GM12865 (cell line): ENCODE measurements at regions not wholly inside any gene's neighbourhood (a gene's known extent, or its start where the extent isn't known, plus 50 kb on each side); places are given as distances from the start of the nearest gene placed in this dataset.

Experiments
- DNase-seq: peaks from one replicate; pipeline ENCODE4 v3.0.0; 2010; ENCODE audit warnings: low read depth
- H3K4me3 ChIP-seq: 2 replicates; pipeline ENCODE4 v1.5.1; 2011; ENCODE audit warnings: mild to moderate bottlenecking, low read depth, low read length, control low read depth
- CTCF ChIP-seq: IDR thresholded peaks from 2 replicates; pipeline ENCODE4 v1.5.1; 2011; ENCODE audit warnings: low read length, control low read depth, low read depth, inconsistent platforms; ENCODE audit not compliant: insufficient read depth; ENCODE audit errors: missing control alignments

- H3K4me3 ChIP-seq = no peak overlapping the region
- TF ChIP-seq CTCF = no peak
- no peak for DNase-seq
These were observed 92.4 kb upstream of the SGCE start for GRCh38 chr7:94748376-94748775.

- no peak for DNase-seq
- H3K4me3 ChIP-seq = no peak overlapping the region
- no peak for TF ChIP-seq CTCF
These were observed 104.6 kb upstream of the SGCE start for GRCh38 chr7:94760446-94761100.

- no peak for DNase-seq
- H3K4me3 ChIP-seq = no peak overlapping the region
- no peak for TF ChIP-seq CTCF
These were observed 105.5 kb upstream of the SGCE start for GRCh38 chr7:94761451-94761850.

- no peak for TF ChIP-seq CTCF
- DNase-seq = peak; percentile 29
- H3K4me3 ChIP-seq = no peak overlapping the region
These were observed 107.3 kb upstream of the SGCE start for GRCh38 chr7:94763268-94763667.

GRCh38 chr7:94769724-94770123, 113.8 kb upstream of the SGCE start:
- no peak for TF ChIP-seq CTCF
- no peak for DNase-seq
- no peak overlapping the region for H3K4me3 ChIP-seq

GRCh38 chr7:94778711-94779459, 123.0 kb upstream of the SGCE start:
- TF ChIP-seq CTCF = no peak
- DNase-seq = no peak
- H3K4me3 ChIP-seq = no peak overlapping the region

GRCh38 chr7:94779861-94780260, 123.9 kb upstream of the SGCE start:
- DNase-seq = no peak
- no peak for TF ChIP-seq CTCF
- no peak overlapping the region for H3K4me3 ChIP-seq
